ENCODE measurements at regions not wholly inside any gene's neighbourhood (a gene's known extent, or its start where the extent isn't known, plus 50 kb on each side); places are given as distances from the start of the nearest gene placed in this dataset.
A peak's percentile ranks its signal among the peaks of the same experiment; 100 is the strongest.

DNA sequence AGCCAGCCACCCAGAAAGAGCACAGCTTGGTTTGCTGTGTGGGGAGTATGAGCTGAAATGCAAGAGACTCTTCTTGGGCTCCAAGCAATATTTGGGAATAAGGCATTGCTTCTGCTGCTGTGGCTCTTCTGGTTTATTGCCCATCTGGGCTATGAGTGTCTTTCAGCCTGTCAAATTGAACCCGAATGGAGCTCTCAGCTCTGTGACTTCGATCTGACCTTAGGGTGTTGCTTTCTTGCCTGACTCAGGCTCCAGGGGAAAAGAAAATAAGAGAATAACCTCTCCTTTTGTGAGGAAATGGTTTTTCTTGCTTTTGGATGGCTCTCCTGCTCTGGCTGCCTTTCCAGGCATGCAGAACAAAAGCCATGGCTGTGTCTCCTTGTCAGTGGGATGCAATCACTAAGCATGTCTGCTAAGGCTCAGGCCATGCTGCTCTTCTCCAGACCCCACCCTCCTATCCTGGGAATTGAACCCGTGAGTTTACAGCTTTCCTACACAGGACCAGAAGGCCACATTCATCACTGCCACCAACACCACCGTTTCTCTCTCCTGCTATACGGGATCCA is 169.4 kb upstream of the JAG1 start:
- TF ChIP-seq CTCF (IDR thresholded peaks at IDR 0.05; ENCODE audit: insufficient read depth, low read length) = no peak
- peak; percentile 41 for DNase-seq (ENCODE audit: low read depth)
- no peak overlapping the region for H3K4me3 ChIP-seq (ENCODE audit: low read depth, low read length)

DNA sequence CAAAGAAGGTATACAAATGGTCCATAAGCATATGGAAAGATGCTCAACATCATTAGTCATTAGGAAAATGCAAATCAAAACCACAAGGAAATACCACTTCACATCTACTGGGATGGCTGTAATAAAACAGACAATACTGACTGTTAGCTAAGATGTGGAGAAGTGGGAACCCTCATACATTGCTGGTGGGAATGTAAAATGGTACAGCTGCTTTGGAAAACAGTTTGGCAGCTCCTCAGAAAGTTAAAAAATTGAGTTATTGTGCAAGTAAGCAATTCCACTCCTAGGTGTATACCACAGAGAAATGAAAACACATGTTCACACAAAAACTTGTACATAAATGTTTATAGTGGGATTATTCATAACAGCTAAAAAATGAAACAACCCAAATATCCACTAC is 173.0 kb upstream of the JAG1 start:
- no peak overlapping the region for H3K4me3 ChIP-seq (ENCODE audit: low read depth, low read length)
- DNase-seq (ENCODE audit: low read depth) = no peak
- TF ChIP-seq CTCF (IDR thresholded peaks at IDR 0.05; ENCODE audit: insufficient read depth, low read length) = no peak

GRCh38 chr20:10848810-10849370 is 175.1 kb upstream of the JAG1 start:
- H3K4me3 ChIP-seq (ENCODE audit: low read depth, low read length) = no peak overlapping the region
- no peak for TF ChIP-seq CTCF (IDR thresholded peaks at IDR 0.05; ENCODE audit: insufficient read depth, low read length)
- peak; percentile 95 for DNase-seq (ENCODE audit: low read depth)

DNA sequence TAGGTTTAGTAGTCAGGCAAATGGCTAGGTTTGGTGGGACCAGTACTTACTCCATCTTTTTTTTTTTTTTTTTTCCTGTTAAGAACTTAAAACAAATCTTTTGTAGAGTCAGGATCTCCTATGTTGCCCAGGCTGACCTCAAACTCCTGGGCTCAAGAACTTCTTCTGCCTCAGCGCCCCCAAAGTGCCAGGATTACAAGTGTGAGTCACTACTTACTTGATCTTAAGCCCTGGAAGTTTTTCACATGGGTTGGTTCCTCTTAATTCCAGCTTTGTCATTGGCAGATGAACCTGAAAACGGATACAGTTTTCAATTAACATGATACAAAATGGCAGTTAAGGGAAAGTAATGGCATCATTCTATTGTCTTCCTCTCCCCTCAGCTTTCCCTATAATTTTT is 179.4 kb upstream of the JAG1 start:
- no peak for DNase-seq (ENCODE audit: low read depth)
- H3K4me3 ChIP-seq (ENCODE audit: low read depth, low read length) = no peak overlapping the region
- no peak for TF ChIP-seq CTCF (IDR thresholded peaks at IDR 0.05; ENCODE audit: insufficient read depth, low read length)

GRCh38 chr20:10853731-10854130 is 179.9 kb upstream of the JAG1 start:
- DNase-seq (ENCODE audit: low read depth) = no peak
- TF ChIP-seq CTCF (IDR thresholded peaks at IDR 0.05; ENCODE audit: insufficient read depth, low read length) = no peak
- no peak overlapping the region for H3K4me3 ChIP-seq (ENCODE audit: low read depth, low read length)

DNA sequence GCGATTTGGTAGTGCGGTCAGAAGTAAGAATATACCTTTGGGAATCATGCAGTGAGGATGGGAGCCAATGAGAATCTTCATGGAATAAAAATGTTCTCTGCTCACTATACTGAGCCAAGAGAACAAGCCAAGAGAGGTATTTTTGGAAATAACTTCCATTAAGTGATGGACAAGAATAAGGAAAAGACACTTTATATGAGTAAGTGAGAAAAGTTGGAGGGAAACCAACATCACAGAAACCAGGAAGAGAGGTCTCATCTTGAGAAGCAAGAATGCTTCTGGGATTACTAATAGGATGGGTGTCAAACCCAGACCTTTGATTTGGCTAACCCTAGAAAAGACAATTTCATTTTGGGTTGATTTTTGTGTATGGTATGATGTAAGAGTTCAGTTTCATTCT is 181.2 kb upstream of the JAG1 start:
- H3K4me3 ChIP-seq (ENCODE audit: low read depth, low read length) = no peak overlapping the region
- peak; percentile 96 for DNase-seq (ENCODE audit: low read depth)
- TF ChIP-seq CTCF (IDR thresholded peaks at IDR 0.05; ENCODE audit: insufficient read depth, low read length) = no peak

- no peak for TF ChIP-seq CTCF (IDR thresholded peaks at IDR 0.05; ENCODE audit: insufficient read depth, low read length)
- H3K4me3 ChIP-seq (ENCODE audit: low read depth, low read length) = no peak overlapping the region
- DNase-seq (ENCODE audit: low read depth) = no peak
These were observed 182.0 kb upstream of the JAG1 start for GRCh38 chr20:10855778-10856177.

Data from fibroblast of the aortic adventitia (primary cell).